PC-3 (cell line): ENCODE measurements at regions not wholly inside any gene's neighbourhood (a gene's known extent, or its start where the extent isn't known, plus 50 kb on each side); places are given as distances from the start of the nearest gene placed in this dataset.

ENCODE experiments used
- ATAC-seq: fragments of 200-7000 bp; cut with Tn5 transposase; 2 replicates; pipeline ENCODE4 v1.9.1; 2020; ENCODE audit warnings: mild to moderate bottlenecking, moderate library complexity
- BruUV-seq: library from RNA; stranded (reverse); fragments of 400-500 nt; replicated peaks from 2 replicates; lab custom pipeline; 2021; lab: Mats Ljungman, UMichigan
- CTCF ChIA-PET: fragments of 300-600 bp; sonication (Branson Sonifier 250); formaldehyde crosslinking; loops from one replicate; lab custom pipeline; 2022; ENCODE audit warnings: antibody characterized with exemption; lab: Charles Lee
- POLR2A ChIA-PET: fragments of 300-600 bp; sonication (Branson Sonifier 250); formaldehyde crosslinking; loops from one replicate; lab custom pipeline; 2022; ENCODE audit warnings: antibody characterized with exemption; ENCODE audit not compliant: unreplicated experiment; lab: Charles Lee
- DNase-seq: peaks from one replicate; pipeline ENCODE4 v3.0.0-alpha.2; 2015
- H2AFZ ChIP-seq: fragments of 300-600 bp; sonication (generic); 2 replicates; pipeline ENCODE4 v1.6.0; 2016; ENCODE audit warnings: antibody characterized with exemption, low read length
- H3F3A ChIP-seq: fragments of 300-600 bp; sonication (generic); one replicate; pipeline ENCODE4 v1.6.0; 2017; ENCODE audit warnings: antibody characterized with exemption, low read length, control low read depth, mild to moderate bottlenecking; ENCODE audit not compliant: unreplicated experiment
- H3K27ac ChIP-seq: fragments of 300-600 bp; sonication (generic); 2 replicates; pipeline ENCODE4 v1.5.1; 2016; ENCODE audit warnings: mild to moderate bottlenecking, low read length
- H3K27me3 ChIP-seq: fragments of 300-600 bp; sonication (generic); 2 replicates; pipeline ENCODE4 v1.6.1; 2016; ENCODE audit warnings: low read length, mixed read lengths
- H3K36me3 ChIP-seq: fragments of 300-600 bp; sonication (generic); 2 replicates; pipeline ENCODE4 v1.6.1; 2016; ENCODE audit warnings: low read depth, mixed run types, low read length, mixed read lengths
- H3K4me1 ChIP-seq: fragments of 300-600 bp; sonication (generic); 2 replicates; pipeline ENCODE4 v1.5.1; 2016; ENCODE audit warnings: low read length; ENCODE audit not compliant: insufficient read depth
- H3K4me2 ChIP-seq: fragments of 300-600 bp; sonication (generic); 2 replicates; pipeline ENCODE4 v1.6.0; 2016; ENCODE audit warnings: low read length
- H3K4me3 ChIP-seq: fragments of 300-600 bp; sonication (generic); 2 replicates; pipeline ENCODE4 v1.5.1; 2016; ENCODE audit warnings: mild to moderate bottlenecking, low read length, mixed read lengths
- H3K79me2 ChIP-seq: fragments of 300-600 bp; sonication (generic); 2 replicates; pipeline ENCODE4 v1.6.1; 2017; ENCODE audit warnings: low read length, mixed read lengths
- H3K9ac ChIP-seq: fragments of 300-600 bp; sonication (generic); 2 replicates; pipeline ENCODE4 v1.6.0; 2016; ENCODE audit warnings: mild to moderate bottlenecking, low read length
- H3K9me2 ChIP-seq: fragments of 300-600 bp; sonication (generic); replicated peaks from 2 replicates; pipeline ENCODE4 v1.6.1; 2016; ENCODE audit warnings: mixed run types, low read length, mixed read lengths
- H3K9me3 ChIP-seq: fragments of 300-600 bp; sonication (generic); 2 replicates; pipeline ENCODE4 v1.6.1; 2016; ENCODE audit warnings: low read length, mixed read lengths
- H4K20me1 ChIP-seq: fragments of 300-600 bp; sonication (generic); 2 replicates; pipeline ENCODE4 v1.6.1; 2016; ENCODE audit warnings: low read length, mixed read lengths
- EZH2 ChIP-seq: fragments of 300-600 bp; sonication (generic); IDR thresholded peaks from one replicate; pipeline ENCODE4 v1.6.1; 2017; ENCODE audit warnings: antibody characterized with exemption, mild to moderate bottlenecking, low read length; ENCODE audit not compliant: unreplicated experiment
- EZH2phosphoT487 ChIP-seq: fragments of 300-600 bp; sonication (generic); IDR thresholded peaks from 2 replicates; pipeline ENCODE4 v1.6.1; 2018; ENCODE audit warnings: mild to moderate bottlenecking, antibody characterized with exemption, low read length, borderline replicate concordance
- intact Hi-C: fragments of 100-400 bp; cut with micrococcal nuclease; formaldehyde crosslinking; loops from 2 replicates; pipeline ENCODE4 v1.9.0; 2023
- TF ChIP-seq, protein P1 (sequence below): fragments of 300-600 bp; sonication (generic); conservative IDR thresholded peaks from 2 replicates; pipeline ENCODE4 v1.5.1; 2017; ENCODE audit warnings: antibody characterized with exemption, low read depth, mild to moderate bottlenecking, low read length

DNA sequence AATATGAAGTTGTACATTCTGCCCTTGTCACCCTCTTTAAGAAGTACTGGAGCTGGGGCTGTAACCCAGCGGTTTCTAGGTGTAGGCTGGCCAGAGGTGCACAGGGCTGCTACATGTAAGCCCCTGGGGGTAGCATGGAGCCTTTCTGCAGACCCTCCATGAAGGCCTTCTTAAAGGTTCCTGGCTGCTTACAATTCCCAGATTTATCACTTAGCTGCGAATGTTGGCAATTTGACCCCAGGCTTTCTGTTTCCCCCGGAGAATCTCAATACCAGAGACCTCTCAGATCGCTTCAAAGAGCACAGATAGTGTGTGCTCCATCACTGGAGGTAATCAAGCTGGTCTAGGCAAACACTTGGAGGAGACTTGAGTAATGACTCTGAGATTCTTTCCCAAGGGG is 309.4 kb downstream of the CBLN1 start:
- no peak overlapping the region for H2AFZ ChIP-seq
- ChIA-PET POLR2A (no interaction called here), CTCF (no interaction called here)
- ATAC-seq (peak; percentile 8), DNase-seq (no peak)
- H3K4me2 ChIP-seq = peak overlapping the region; percentile 48; the same call in 1 of the 2 replicates
- intact Hi-C loops = no loop called here
- H3K79me2 ChIP-seq = no peaks in the 10 kb centered on the region
- no peaks in the 10 kb centered on the region for H4K20me1 ChIP-seq
- H3K9me3 ChIP-seq = no peaks in the 10 kb centered on the region
- no peak for TF ChIP-seq EZH2
- no peak for TF ChIP-seq EZH2phosphoT487
- TF ChIP-seq, protein P1, sequence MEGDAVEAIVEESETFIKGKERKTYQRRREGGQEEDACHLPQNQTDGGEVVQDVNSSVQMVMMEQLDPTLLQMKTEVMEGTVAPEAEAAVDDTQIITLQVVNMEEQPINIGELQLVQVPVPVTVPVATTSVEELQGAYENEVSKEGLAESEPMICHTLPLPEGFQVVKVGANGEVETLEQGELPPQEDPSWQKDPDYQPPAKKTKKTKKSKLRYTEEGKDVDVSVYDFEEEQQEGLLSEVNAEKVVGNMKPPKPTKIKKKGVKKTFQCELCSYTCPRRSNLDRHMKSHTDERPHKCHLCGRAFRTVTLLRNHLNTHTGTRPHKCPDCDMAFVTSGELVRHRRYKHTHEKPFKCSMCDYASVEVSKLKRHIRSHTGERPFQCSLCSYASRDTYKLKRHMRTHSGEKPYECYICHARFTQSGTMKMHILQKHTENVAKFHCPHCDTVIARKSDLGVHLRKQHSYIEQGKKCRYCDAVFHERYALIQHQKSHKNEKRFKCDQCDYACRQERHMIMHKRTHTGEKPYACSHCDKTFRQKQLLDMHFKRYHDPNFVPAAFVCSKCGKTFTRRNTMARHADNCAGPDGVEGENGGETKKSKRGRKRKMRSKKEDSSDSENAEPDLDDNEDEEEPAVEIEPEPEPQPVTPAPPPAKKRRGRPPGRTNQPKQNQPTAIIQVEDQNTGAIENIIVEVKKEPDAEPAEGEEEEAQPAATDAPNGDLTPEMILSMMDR = no peak
- peaks cover 25% of the 10 kb centered on the region for H3K4me1 ChIP-seq
- no peaks in the 10 kb centered on the region for H3F3A ChIP-seq
- H3K27ac ChIP-seq = peak overlapping the region; percentile 53
- no peaks in the 10 kb centered on the region for H3K9me2 ChIP-seq
- H3K9ac ChIP-seq = no peak overlapping the region
- no peaks in the 10 kb centered on the region for H3K27me3 ChIP-seq
- no TSS peak for BruUV-seq
- H3K4me3 ChIP-seq = no peak overlapping the region
- no peaks in the 10 kb centered on the region for H3K36me3 ChIP-seq

DNA sequence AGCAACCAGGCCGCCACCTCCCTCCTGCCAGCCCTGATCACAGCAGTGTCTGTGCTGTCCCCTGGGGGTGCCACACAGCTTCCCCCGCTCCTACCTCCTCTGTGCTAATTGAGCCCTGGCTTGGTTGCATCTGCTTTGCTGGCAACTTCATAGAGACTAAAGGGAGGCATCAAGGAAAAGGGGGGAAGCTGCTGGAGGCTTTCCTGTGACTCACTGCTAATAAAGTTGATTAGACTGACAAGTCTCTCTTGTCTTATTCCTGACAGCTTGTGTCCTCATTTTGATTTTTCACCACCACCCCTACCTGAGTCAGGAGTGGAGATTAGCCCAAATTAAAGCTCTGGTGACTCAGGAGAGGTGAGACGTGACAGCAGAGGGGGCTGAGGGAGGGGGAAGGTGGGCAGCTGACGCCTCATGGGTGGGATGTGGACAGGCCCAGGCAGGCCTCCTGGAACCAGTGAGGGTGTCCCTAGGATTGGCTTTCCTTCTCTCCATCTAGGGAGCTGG is 310.0 kb downstream of the CBLN1 start:
- CTCF ChIA-PET = no interaction called here
- ATAC-seq = peak; percentile 90
- POLR2A ChIA-PET = no interaction called here
- Histone ChIP-seq H3K4me2 (peak overlapping the region; percentile 48), H2AFZ (no peak overlapping the region), H3K27ac (peak overlapping the region; percentile 53), H3K9me3 (no peaks in the 10 kb centered on the region), H3K36me3 (no peaks in the 10 kb centered on the region), H3K4me3 (no peak overlapping the region), H3K79me2 (no peaks in the 10 kb centered on the region), H3K27me3 (no peaks in the 10 kb centered on the region), H4K20me1 (no peaks in the 10 kb centered on the region), H3K9ac (no peak overlapping the region), H3K9me2 (no peaks in the 10 kb centered on the region), H3K4me1 (peaks cover 25% of the 10 kb centered on the region), H3F3A (no peaks in the 10 kb centered on the region)
- peak; percentile 69 for DNase-seq
- TF ChIP-seq EZH2phosphoT487 (no peak), EZH2 (no peak)
- TF ChIP-seq, protein P1 = no peak
- intact Hi-C loops = no loop called here
- no TSS peak for BruUV-seq

DNA sequence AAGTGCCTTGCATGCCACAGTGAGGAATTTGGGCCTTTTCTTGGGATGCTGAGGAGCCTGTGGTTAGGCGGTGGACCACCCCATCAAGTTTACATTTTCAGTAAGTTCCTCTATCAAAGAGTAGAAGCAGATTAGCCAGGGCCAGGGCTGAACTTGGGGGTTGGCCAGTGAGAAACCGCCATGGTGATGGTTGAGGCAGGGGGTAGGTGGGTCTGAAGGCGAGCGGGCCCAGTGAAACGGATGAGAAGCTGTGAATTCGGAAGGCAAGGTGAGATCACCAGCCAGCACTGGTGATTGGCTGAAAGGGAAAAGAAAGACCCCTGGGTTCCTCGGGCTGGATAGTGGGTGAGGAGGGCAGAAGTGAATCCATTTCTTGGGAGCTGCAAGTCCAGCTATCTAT is 311.4 kb downstream of the CBLN1 start:
- H3K9me2 ChIP-seq = no peaks in the 10 kb centered on the region
- intact Hi-C loops = no loop called here
- no peaks in the 10 kb centered on the region for H3K9me3 ChIP-seq
- no peak for DNase-seq
- H3K4me2 ChIP-seq = no peak overlapping the region
- peaks cover 39% of the 10 kb centered on the region for H3K4me1 ChIP-seq
- H2AFZ ChIP-seq = no peak overlapping the region
- no peak for ATAC-seq
- H4K20me1 ChIP-seq = no peaks in the 10 kb centered on the region
- no peaks in the 10 kb centered on the region for H3K36me3 ChIP-seq
- H3K27ac ChIP-seq = no peak overlapping the region
- BruUV-seq = no TSS peak
- ChIA-PET CTCF (no interaction called here), POLR2A (no interaction called here)
- H3K79me2 ChIP-seq = no peaks in the 10 kb centered on the region
- H3K4me3 ChIP-seq = no peak overlapping the region
- H3K27me3 ChIP-seq = no peaks in the 10 kb centered on the region
- H3F3A ChIP-seq = no peaks in the 10 kb centered on the region
- no peak overlapping the region for H3K9ac ChIP-seq
- TF ChIP-seq EZH2 (no peak), EZH2phosphoT487 (no peak)
- TF ChIP-seq, protein P1 = no peak
